ENCODE measurements at regions not wholly inside any gene's neighbourhood (a gene's known extent, or its start where the extent isn't known, plus 50 kb on each side); places are given as distances from the start of the nearest gene placed in this dataset.
"Not testable (repeated sequence)": the region's sequence is repeated elsewhere in the genome, so short reads cannot be mapped to it uniquely, and the experiment has no call there.

GRCh38 chr20:48512539-48512938, 315.3 kb downstream of the PREX1 start:
- TF ChIP-seq CTCF (IDR thresholded peaks at IDR 0.05; ENCODE audit: insufficient read depth, low read length); POLR2AphosphoS5 (IDR thresholded peaks at IDR 0.05; ENCODE audit: low read depth); GABPA (IDR thresholded peaks at IDR 0.05; ENCODE audit: low read depth); REST (IDR thresholded peaks at IDR 0.05; ENCODE audit: insufficient replicate concordance, low read depth): not testable (repeated sequence)
